NCI-H446 (cell line): ENCODE measurements at regions not wholly inside any gene's neighbourhood (a gene's known extent, or its start where the extent isn't known, plus 50 kb on each side); places are given as distances from the start of the nearest gene placed in this dataset.
"Not testable (repeated sequence)": the region's sequence is repeated elsewhere in the genome, so short reads cannot be mapped to it uniquely, and the experiment has no call there.

Source experiments
- DNase-seq, 2 experiments: peaks; one replicate each; lab custom pipeline; 2025; lab: John Stamatoyannopoulos, UW

DNA sequence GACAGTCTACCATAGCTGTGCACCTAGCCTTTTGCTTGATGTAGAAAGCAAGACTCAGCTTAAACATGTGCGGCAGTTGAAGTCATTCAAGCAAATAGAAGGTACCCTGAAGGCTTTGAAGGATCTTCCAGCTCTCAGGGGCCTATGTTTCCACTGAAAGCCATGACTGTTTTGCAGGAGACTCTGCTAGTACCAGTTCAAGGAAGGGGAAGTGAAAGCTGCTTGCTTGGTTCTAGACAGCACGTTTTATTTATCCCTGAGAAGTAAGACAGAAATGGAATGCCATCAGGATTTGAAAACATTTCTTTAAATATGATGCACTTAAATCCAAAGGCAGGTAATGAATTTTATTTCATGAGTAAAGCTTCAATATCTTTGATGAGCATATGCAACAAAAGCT lies 311.4 kb downstream of the PDCD6IP start:
- no peak for DNase-seq

DNA sequence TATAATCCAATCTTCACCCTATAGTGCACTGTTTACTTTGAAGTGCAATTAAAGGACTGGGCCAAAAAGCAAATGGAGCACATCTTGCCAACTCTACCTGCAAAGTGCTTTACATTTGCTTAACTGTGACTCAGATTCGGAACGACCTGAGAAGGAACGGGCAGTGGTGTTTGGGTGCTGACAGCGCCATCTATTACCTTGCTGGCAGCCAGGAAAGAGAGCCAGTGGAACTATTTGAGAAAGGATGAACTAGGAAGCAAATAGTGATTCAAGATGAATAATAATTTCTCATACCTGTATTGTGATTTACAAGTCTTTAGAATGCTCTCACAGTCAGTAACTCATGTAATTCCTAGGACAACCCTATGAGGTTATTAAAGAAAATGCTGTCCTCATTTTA lies 312.9 kb downstream of the PDCD6IP start:
- no peak for DNase-seq

DNA sequence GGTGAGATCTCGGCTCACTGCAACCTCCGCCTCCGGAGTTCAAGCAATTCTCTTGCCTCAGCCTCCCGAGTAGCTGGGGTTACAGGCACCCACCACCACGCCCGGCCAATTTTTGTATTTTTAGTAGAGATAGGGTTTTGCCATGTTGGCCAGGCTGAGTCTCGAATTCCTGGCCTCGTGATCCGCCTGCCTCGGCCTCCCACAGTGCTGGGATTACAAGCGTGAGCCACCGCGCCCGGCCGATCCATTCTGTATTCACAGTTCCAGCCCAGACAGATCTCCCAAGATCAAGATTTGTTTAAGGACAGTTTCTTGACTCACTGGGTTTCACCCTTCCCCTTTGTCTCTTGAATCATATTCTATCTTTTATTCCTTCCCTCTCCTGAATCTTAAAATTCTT lies 313.8 kb downstream of the PDCD6IP start:
- not testable (repeated sequence) for DNase-seq

DNA sequence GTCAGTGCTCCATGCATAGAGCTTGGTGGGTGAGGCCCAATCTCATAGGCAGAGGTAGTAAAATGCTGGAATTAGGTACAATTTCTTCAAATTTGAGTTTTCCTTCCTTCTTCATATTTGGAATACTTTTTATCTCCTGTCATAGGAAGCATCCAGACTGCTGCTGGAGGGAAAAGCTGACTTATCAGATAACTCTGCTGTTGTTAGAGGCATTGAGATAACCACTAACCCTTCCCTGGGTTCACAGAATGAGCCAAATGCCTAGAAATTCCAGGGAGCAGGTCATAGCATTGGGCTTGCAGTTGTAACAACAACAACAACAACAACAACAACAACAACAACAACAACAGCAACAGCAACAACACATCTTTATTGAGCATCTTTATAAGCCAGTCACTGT lies 332.7 kb downstream of the PDCD6IP start:
- no peak for DNase-seq

DNA sequence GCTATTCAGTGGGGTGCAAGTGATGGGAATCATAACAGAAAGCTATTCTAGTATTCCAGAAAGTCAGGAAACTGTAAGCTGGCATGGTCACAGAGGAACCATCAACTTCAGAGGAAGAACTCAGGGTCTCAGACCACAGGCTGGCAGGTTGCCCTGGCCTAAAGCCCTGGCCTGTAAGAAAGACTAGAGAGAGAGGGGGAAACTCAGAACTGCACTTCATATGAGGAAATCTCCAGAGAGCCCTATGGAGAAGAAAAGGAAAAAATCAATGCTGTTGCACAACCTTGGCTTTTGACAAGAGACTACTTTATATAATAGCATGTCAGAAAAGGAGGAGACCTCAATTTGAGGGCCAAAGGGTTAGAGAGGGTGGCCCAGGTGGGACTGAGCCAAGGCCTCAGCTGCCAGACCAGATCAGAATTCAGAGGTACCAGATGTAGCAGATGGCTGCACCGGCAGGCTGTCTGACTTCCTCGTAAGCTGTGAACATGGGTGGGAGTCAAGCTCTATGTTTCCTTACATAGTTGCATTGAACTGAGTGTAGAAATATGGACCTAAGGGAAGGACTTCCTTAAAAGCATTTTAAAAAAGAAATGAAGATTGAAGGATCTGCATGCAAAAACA lies 333.8 kb downstream of the PDCD6IP start:
- peak in 1 of 2 experiments; percentile 42 for DNase-seq

DNA sequence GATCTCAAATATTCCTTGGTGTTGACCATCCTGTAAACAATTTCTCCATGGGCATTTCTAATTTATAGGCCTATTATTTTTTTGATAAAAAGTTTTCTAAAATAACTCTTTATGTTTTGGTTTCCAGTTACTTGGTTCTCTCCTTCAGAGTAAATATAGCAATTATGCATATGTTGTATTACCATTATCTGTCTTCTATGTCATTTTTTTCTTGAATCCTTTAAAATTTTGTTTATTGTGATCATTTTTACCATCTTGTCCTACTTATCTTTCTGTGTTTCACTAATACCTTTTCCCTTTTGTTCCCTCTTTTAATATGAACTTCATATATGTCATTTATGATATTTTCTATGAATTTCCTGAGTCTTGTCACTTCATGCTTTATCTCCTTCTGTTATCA lies 341.1 kb downstream of the PDCD6IP start:
- no peak for DNase-seq

DNA sequence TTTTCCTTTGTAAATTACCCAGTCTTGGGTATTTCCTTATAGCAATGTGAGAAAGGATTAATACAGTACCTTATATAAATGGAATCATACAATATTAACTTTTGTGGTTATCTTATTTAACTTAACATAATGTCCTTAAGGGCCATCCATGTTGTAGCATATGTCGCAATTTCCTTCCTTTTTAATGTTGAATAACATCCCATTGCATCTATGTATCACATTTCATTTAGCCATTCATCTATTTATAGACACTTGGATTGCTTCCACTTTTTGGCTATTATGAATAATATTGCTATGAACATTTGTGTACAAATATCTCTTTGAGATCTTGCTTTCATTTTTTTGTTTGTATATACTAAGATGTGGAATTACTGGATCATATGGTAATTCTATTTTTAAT lies 342.2 kb downstream of the PDCD6IP start:
- DNase-seq, result no peak

DNA sequence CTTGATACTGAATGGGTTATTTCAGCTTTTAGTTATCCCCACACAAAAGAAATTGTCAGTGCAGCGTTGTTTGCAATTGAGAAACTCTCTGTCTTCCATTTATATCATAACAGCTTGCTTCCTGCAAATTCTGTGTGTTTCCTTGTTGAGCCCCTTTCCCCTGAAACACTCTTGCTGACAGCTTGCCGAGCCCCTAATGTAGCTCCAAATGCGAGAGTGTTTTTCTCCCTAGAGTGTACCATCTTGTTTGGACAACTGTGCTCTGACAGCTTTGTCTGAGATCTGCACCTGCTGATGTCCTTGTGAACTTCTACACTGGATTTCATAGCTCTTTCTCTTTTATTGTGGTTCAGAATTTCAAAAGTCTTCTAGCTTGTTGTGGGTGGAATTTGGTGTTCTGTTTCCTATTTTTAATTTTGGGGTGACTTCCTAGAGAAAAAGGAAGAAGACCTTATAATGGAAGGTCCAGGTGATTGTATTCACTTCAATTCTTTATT lies 343.5 kb downstream of the PDCD6IP start:
- DNase-seq, result no peak

DNA sequence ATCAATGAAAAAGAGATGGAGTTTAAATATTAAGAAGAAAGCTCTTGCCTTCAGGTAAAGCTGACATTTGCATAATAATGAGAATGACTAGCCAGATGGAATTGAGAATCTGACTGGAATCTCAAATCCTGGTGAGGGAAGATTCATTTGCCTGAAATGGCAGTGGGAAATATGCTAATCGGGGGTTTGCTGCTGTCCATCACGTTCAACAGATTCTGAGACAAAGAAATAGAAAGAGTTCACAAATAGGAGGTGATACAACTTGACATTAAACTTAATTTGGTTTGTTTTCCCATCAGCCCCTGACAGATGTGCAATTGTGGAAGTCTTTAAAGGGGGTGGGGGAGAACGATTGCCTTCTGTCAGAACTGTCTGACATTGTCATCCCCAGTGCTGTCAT lies 347.4 kb downstream of the PDCD6IP start:
- DNase-seq, result no peak

DNA sequence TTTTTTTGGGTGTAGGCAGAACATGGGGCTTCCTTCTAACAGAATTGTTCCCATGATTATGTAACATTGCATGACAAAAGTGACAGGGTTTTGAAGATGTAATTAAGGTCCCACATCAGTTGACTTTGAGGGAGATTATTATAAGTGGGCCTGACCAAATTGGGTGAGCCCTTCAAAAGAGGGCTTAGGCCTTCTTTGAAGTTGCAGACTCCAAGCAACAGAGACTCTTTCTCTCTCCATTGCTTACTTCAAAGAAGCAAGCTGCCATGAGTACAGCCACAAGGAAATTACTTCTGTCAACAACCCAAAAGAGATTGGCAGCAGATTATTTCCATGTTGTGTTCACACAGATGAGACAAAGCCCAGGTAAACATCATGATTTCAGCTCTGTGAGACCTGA lies 348.2 kb downstream of the PDCD6IP start:
- DNase-seq, result no peak

DNA sequence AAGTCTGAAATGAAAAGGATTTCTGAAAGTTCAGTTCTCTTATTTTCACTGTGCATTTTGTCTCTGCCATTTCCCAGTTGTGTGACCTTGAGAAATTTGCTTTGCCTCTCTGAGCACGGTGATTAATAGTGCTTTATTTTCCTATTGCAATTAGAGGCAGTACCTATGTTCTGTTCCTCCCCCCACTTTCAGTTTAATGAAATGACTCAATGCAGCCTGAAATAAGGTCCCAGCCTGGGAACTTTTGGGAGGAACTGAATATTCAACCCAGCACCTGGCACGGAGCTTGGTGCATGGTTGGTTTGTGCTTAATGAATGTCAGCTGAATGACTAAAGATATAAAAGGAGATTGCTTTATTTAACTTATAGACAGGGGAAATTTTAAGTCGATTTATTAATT lies 352.6 kb downstream of the PDCD6IP start:
- no peak for DNase-seq

DNA sequence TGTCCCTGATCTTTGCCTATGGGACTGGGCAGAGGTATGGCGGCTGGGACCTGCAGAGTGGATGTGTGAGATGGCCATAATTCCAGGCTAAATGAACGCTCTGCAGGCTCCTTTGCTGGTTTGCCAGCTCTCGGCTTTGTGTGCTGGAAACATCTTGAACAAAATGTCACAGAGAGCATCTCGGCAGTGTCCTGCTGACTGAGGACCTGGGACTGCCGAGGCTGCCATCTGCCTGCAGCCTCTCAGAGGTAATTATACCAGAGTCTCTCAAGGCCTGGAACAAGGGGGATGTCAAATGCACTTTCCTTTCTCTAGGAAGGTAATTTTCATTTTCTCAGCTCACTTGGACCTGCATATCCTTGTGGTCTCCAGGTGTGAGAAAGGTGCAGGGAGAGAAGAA lies 354.2 kb downstream of the PDCD6IP start:
- no peak for DNase-seq

DNA sequence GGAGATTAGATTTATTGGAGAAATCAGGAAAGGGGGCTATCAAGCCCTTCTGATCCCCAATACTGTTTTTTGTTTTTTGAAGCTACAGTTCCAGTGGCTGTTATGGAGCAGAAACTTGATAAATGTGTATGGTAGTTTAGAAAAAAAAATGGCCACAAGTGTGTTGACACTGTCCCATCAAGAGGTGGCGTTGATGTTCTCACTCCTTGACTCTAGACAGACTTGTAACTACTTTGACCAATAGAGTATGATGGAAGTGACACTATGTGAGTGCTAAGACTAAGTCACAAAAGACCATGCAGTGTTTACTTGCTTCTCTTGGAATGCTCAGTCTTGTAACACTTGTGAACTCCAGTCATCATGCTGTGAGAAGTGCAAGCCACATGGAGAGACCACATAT lies 356.7 kb downstream of the PDCD6IP start:
- DNase-seq, result no peak

DNA sequence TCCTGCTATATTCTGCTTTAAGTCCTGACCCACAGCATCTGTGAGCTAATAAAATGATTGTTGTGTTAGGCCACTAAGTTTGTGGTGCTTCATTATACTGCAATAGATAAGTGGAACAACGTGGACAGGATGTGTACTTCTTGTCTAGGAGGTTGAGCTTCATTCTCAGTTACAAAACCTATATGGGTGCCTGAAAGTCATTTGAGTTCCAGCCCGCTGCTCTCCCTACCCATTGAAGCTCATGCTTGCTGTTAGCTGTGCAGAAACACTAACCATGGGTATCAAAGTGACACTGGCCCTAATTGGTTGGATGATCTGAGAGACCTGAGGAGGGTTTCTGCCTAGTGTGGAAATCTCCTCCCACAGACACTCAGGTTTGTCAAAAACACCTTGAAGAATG lies 357.2 kb downstream of the PDCD6IP start:
- no peak for DNase-seq

DNA sequence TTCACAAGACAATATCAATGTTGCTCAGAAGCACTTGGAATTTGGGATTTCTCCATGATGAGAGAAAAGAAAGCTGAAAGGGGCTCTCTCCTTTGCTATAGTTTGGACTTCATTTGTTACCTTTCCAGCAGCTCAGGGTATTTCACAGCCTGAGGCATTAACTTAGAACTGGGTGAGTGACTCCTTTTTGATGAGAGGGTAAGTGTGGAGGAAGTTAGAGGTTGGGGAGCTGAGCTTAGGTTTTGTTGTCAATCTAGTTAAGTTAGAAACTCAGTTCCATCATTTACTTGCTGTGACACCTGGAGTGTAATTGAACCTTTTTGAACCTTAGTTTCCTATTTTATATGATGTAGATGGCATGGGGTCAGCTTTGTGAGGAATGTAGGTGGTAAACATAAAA lies 359.1 kb downstream of the PDCD6IP start:
- DNase-seq, result no peak

DNA sequence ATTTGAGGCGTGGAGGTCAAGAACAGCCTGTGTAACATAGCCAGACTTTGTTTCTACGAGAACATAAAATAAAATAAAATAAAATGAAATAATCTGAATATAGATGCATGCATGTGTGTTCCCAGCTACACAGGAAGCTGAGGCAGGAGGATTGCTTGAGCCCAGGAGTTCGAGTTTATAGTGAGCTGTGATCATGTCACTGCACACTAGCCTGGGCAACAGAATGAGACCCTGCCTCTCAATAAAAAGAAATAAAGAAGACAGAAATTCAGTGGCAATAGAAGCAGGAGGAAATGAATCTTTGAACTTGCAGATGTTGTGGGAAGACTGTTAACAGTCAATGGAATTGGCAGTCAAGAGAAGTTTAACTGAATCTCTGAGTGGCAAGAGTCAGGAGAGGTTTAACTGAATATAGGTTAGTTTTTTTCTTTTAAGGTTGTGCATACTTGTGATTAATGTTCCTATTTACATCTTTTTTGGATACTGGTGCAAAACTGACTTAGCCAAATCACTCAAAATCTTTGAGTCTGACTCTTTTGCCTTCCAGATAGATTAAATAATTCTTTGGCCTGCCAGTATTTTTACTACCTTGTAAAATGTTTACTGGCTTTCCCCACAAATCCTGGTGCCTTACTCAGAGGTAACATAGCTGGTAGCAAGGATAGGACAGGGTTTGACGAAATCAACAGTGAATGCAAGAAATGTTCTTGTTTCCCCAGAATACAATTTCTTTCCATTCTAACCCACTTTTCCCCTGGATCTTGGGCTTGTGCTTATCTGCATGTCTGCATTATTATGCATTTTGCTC lies 361.4 kb downstream of the PDCD6IP start:
- no peak for DNase-seq

DNA sequence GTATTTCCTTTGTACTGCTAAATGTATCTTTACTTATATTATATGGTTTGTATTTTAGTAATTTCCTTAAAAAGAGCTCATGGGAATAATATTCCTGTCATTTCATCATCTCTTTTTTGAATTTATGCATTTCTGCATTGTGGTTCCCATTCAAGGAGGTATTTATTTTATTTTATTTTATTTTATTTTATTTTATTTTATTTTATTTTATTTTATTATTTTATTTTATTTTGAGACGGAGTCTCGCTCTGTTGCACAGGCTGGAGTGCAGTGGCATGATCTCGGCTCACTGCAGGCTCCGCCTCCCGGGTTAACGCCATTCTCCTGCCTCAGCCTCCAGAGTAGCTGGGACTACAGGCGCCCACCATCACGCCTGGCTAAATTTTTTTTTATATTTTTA lies 371.2 kb downstream of the PDCD6IP start:
- not testable (repeated sequence) for DNase-seq

DNA sequence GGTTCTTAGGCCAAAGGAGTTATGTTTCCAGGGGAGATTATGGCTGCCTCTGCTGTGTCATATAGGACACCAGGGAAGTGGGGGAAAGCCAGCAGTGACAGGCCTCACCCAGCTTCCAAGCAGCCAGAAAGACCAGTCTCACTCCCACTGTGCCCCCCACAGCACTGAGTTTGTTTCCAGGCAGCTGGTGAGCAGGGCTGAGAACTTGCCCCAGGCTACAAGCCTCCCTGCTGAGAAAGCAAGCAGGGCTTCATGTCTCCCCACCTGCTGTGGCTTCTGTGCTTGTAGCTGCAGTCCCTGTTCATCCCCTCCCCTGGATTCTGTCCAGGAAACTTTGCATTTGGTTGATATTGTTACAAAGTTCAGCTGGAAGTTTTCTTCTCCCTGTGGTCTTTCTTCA lies 376.3 kb downstream of the PDCD6IP start:
- DNase-seq, result peak in 1 of 2 experiments; percentile 2

DNA sequence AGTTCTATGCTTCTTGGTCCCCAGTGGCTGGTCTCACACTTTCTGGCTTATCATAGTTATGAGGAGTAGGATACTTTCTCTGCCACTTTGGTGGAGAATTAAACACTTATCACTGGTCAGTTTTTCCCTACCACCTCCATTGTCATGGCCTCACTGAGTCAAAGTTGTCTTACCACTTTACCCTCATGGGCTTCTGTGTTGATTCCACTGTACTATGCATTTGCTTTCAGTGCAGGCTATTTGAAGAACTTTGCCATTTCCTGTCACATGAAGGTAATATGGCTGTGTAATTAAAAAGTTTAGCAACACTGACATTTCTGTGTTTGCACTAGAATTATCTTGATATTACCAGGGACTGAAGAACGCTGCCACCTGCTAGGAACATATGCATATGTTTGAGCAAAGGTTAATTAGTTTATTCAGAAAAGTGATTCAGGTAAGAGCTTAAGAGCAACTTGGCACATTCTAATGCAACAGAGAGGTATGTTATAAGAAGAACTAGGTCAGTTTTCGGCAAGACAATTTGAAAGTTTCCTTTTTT lies 377.3 kb downstream of the PDCD6IP start:
- DNase-seq, result no peak

DNA sequence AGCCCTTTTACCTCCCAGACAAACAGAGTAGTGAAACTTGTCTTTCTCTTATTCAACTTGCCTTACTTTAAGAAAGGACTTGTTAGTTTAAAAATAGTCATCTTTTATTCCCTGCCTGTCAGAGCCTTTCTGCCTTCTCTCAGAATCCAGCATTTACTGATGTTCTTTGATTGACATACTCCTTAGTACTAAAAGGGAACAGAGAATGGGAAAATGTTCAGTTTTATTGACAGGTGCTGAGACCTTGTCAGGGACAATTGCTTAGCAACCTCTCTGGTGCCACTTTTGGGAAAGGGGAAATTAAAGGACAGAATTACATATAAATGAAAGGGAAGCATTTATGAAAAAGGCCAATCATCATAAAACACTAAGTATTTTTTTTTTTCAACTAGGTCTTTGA lies 378.3 kb downstream of the PDCD6IP start:
- DNase-seq, result no peak

DNA sequence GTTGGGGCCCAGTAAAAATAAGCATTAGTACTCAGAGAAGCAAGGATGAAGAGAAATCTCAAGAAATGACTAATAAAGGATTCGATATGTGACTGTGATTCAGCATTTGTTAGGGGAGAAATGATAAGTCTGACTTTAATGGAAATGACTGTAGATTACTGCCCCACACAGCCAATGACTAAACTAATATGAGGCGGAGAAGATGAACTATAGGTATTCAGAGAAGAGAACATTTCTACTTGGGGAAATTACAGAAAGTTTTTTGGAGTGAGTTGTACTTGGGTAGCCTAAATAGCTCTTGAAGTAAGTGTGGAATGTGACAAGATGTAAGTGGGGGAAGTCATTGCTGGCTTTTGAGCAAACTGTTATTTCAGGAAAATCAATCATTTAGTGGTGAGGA lies 380.0 kb downstream of the PDCD6IP start:
- DNase-seq, result no peak

DNA sequence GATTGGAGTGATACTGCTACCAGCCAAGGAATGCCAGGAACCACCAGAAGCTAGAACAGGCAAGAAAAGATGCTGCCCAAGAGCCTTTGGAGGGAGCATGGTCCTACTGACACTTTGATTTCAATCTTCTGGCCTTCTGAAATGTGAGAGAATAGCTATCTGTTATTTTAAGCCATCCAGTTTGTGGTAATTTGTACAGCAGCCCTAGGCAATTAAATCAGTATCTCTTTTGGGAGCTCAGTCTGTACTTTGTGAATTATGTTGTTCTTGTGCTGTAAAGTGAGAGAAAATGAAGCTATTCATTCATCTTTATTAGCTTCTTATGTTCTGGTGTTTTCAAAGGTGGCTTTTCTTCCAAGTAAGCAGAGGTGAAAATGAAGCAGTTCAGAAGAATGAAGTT lies 381.3 kb downstream of the PDCD6IP start:
- DNase-seq, result no peak

DNA sequence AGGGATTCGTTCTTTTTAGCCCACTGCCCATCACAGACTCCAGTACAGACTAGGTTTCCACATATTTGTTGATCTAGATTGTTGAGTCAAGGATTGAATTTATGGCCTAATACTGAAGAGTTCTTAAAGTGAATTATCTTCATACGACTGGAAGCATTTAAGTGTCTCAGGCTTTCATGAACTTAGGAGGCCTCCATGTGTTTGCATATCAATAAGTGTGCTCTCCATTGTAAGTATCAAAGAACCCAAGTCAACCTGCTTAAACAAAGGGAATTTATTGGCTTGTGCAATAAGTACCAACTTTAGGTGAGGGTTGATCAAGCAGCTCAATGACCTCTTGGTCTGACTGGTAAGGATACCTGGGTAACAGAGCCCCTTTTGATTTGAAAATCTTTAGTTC lies 382.1 kb downstream of the PDCD6IP start:
- DNase-seq, result no peak
